ENCODE measurements at regions not wholly inside any gene's neighbourhood (a gene's known extent, or its start where the extent isn't known, plus 50 kb on each side); places are given as distances from the start of the nearest gene placed in this dataset.

- Histone ChIP-seq H3K36me3 (ENCODE audit: control insufficient read depth in 4 of 4, insufficient read depth in 4 of 4, low read length in 4 of 4) (no peaks in the 10 kb centered on the region), H3K4me3 (no peak overlapping the region), H3K4me1 (ENCODE audit: control insufficient read depth in 5 of 5, insufficient read depth in 5 of 5, low read length in 5 of 5) (peaks cover 0 to 4% (median 0%) of the 10 kb centered on the region in 5 donors), H3K27ac (ENCODE audit: low read depth in 1 of 2, low read length in 1 of 2) (no peak overlapping the region), H3K9me3 (ENCODE audit: control insufficient read depth in 4 of 4, insufficient read depth in 3 of 4, low read length in 3 of 4) (no peaks in the 10 kb centered on the region), H3K27me3 (ENCODE audit: control insufficient read depth in 3 of 3, insufficient read depth in 3 of 3, low read length in 2 of 3) (no peaks in the 10 kb centered on the region), H3K9ac (ENCODE audit: insufficient read depth in 1 of 2, low read length in 2 of 2) (no peak overlapping the region)
- 93 to 95% methylated on average over 6 of the region's 6 CpGs for WGBS, 2 donors
- no peak for ATAC-seq (ENCODE audit: insufficient read depth, low FRiP score)
- no peak for TF ChIP-seq CTCF (IDR thresholded peaks at IDR 0.05; ENCODE audit: control extremely low read depth, extremely low read depth)
- DNase-seq = no peak
Observed at GRCh38 chr21:38973552-38973951, 167.8 kb downstream of the ETS2 start.

- no peaks in the 10 kb centered on the region for H3K36me3 ChIP-seq (ENCODE audit: control insufficient read depth in 4 of 4, insufficient read depth in 4 of 4, low read length in 4 of 4)
- no peak for TF ChIP-seq CTCF (IDR thresholded peaks at IDR 0.05; ENCODE audit: control extremely low read depth, extremely low read depth)
- H3K27me3 ChIP-seq (ENCODE audit: control insufficient read depth in 3 of 3, insufficient read depth in 3 of 3, low read length in 2 of 3) = no peaks in the 10 kb centered on the region
- no peak for DNase-seq
- WGBS, 2 donors = 84 to 96% methylated on average over 7 to 9 of the region's 10 CpGs
- no peak overlapping the region for H3K9ac ChIP-seq (ENCODE audit: insufficient read depth in 1 of 2, low read length in 2 of 2)
- H3K27ac ChIP-seq (ENCODE audit: low read depth in 1 of 2, low read length in 1 of 2) = no peak overlapping the region
- no peak for ATAC-seq (ENCODE audit: insufficient read depth, low FRiP score)
- H3K4me1 ChIP-seq (ENCODE audit: control insufficient read depth in 5 of 5, insufficient read depth in 5 of 5, low read length in 5 of 5) = peaks cover 0 to 4% (median 0%) of the 10 kb centered on the region in 5 donors
- H3K4me3 ChIP-seq = no peak overlapping the region
- no peaks in the 10 kb centered on the region for H3K9me3 ChIP-seq (ENCODE audit: control insufficient read depth in 4 of 4, insufficient read depth in 3 of 4, low read length in 3 of 4)
Observed at GRCh38 chr21:38972078-38972477, 166.3 kb downstream of the ETS2 start.

DNA sequence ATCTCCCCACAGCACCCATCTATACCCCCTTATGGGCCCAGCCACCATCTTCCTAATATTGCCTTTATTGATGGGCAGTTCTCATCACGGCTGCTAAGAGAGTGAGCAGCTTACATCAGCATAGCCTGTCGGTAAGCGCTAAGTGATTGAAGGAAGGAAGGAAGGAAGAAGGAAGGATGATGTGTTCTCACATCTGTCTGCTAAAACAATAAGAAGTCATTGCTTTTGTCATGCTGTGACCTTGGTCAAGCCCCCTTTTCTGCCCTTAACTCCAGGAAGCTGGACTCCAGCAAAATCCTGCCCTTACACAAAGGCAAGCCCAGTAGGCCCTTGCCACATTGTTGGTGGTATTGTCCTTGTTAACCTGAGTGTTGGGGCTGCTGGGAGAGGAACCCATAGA is 165.0 kb downstream of the ETS2 start:
- DNase-seq (no peak), ATAC-seq (ENCODE audit: insufficient read depth, low FRiP score) (no peak)
- TF ChIP-seq CTCF (IDR thresholded peaks at IDR 0.05; ENCODE audit: control extremely low read depth, extremely low read depth) = no peak
- Histone ChIP-seq H3K4me1 (ENCODE audit: control insufficient read depth in 5 of 5, insufficient read depth in 5 of 5, low read length in 5 of 5) (peaks cover 0 to 7% (median 0%) of the 10 kb centered on the region in 5 donors), H3K4me3 (no peak overlapping the region), H3K27me3 (ENCODE audit: control insufficient read depth in 3 of 3, insufficient read depth in 3 of 3, low read length in 2 of 3) (no peaks in the 10 kb centered on the region), H3K9ac (ENCODE audit: insufficient read depth in 1 of 2, low read length in 2 of 2) (no peak overlapping the region), H3K9me3 (ENCODE audit: control insufficient read depth in 4 of 4, insufficient read depth in 3 of 4, low read length in 3 of 4) (no peaks in the 10 kb centered on the region), H3K27ac (ENCODE audit: low read depth in 1 of 2, low read length in 1 of 2) (no peak overlapping the region), H3K36me3 (ENCODE audit: control insufficient read depth in 4 of 4, insufficient read depth in 4 of 4, low read length in 4 of 4) (no peaks in the 10 kb centered on the region)
- WGBS, 2 donors = 50 to 69% methylated on average over 3 of the region's 3 CpGs

GRCh38 chr21:38968887-38969543 is 163.3 kb downstream of the ETS2 start:
- no peak overlapping the region for H3K9ac ChIP-seq (ENCODE audit: insufficient read depth in 1 of 2, low read length in 2 of 2)
- TF ChIP-seq CTCF (IDR thresholded peaks at IDR 0.05; ENCODE audit: control extremely low read depth, extremely low read depth) = no peak
- no peak for ATAC-seq (ENCODE audit: insufficient read depth, low FRiP score)
- H3K27me3 ChIP-seq (ENCODE audit: control insufficient read depth in 3 of 3, insufficient read depth in 3 of 3, low read length in 2 of 3) = no peaks in the 10 kb centered on the region
- H3K9me3 ChIP-seq (ENCODE audit: control insufficient read depth in 4 of 4, insufficient read depth in 3 of 4, low read length in 3 of 4) = no peaks in the 10 kb centered on the region
- H3K4me1 ChIP-seq (ENCODE audit: control insufficient read depth in 5 of 5, insufficient read depth in 5 of 5, low read length in 5 of 5) = peaks cover 0 to 10% (median 0%) of the 10 kb centered on the region in 5 donors
- no peak overlapping the region for H3K27ac ChIP-seq (ENCODE audit: low read depth in 1 of 2, low read length in 1 of 2)
- DNase-seq = no peak
- WGBS, 2 donors = 78 to 87% methylated on average over 12 of the region's 12 CpGs
- no peak overlapping the region for H3K4me3 ChIP-seq
- H3K36me3 ChIP-seq (ENCODE audit: control insufficient read depth in 4 of 4, insufficient read depth in 4 of 4, low read length in 4 of 4) = no peaks in the 10 kb centered on the region

All from lung (tissue), 11 donors.